DND-41 (cell line): ENCODE measurements at regions not wholly inside any gene's neighbourhood (a gene's known extent, or its start where the extent isn't known, plus 50 kb on each side); places are given as distances from the start of the nearest gene placed in this dataset.

Experiments used
- CTCF ChIP-seq: IDR thresholded peaks from 2 replicates; pipeline ENCODE4 v1.5.1; 2012; ENCODE audit warnings: borderline replicate concordance, low read length, moderate library complexity, mild to moderate bottlenecking; ENCODE audit not compliant: poor library complexity, severe bottlenecking; ENCODE audit errors: extremely low read depth
- EZH2 ChIP-seq: IDR thresholded peaks from 3 replicates; pipeline ENCODE4 v1.6.1; 2012; ENCODE audit warnings: borderline replicate concordance, low read depth, mild to moderate bottlenecking, moderate library complexity, low read length, inconsistent platforms; ENCODE audit not compliant: severe bottlenecking

- no peak for TF ChIP-seq CTCF
- no peak for TF ChIP-seq EZH2
Observed at GRCh38 chr1:59014827-59015226, 231.0 kb upstream of the JUN start.
